Mesothelial cell of epicardium (in vitro differentiated cells): ENCODE measurements at regions not wholly inside any gene's neighbourhood (a gene's known extent, or its start where the extent isn't known, plus 50 kb on each side); places are given as distances from the start of the nearest gene placed in this dataset.

ENCODE experiments used
- DNase-seq, 2 experiments: peaks; one replicate each; pipeline ENCODE4 v3.0.0; 2021; ENCODE audit warnings: low spot score in 2 of 2; ENCODE audit not compliant: unreplicated experiment in 2 of 2
- H3K27ac Mint-ChIP-seq: 2 replicates; pipeline ENCODE4 v1.8.0; 2021; ENCODE audit warnings: mixed read lengths
- H3K27me3 Mint-ChIP-seq: 2 replicates; pipeline ENCODE4 v1.8.0; 2021; ENCODE audit warnings: low read depth, mixed read lengths
- H3K36me3 Mint-ChIP-seq: 2 replicates; pipeline ENCODE4 v1.8.0; 2021; ENCODE audit warnings: mixed read lengths
- H3K4me1 Mint-ChIP-seq: 2 replicates; pipeline ENCODE4 v1.8.0; 2021; ENCODE audit warnings: mixed read lengths
- H3K4me3 Mint-ChIP-seq: 2 replicates; pipeline ENCODE4 v1.8.0; 2021; ENCODE audit warnings: mild to moderate bottlenecking, moderate library complexity, mixed read lengths
- H3K9me3 Mint-ChIP-seq: 2 replicates; pipeline ENCODE4 v1.8.0; 2021; ENCODE audit warnings: mixed read lengths
- CTCF ChIP-seq: fragments of 200-600 bp; sonication (generic); IDR thresholded peaks from one replicate; pipeline ENCODE4 v1.5.0; 2021; ENCODE audit warnings: antibody characterized with exemption; ENCODE audit not compliant: unreplicated experiment

- Mint-ChIP-seq H3K4me3 (no peak overlapping the region), H3K9me3 (peaks cover 6% of the 10 kb centered on the region), H3K36me3 (no peaks in the 10 kb centered on the region), H3K27ac (no peak overlapping the region), H3K27me3 (no peaks in the 10 kb centered on the region), H3K4me1 (no peaks in the 10 kb centered on the region)
- no peak for DNase-seq
- TF ChIP-seq CTCF: no peak
Observed at GRCh38 chr1:194297094-194297493, 1110.7 kb upstream of the B3GALT2 start.

GRCh38 chr1:194296201-194296600 is 1109.8 kb upstream of the B3GALT2 start:
- no peak overlapping the region for H3K27ac Mint-ChIP-seq
- peaks cover 6% of the 10 kb centered on the region for H3K9me3 Mint-ChIP-seq
- no peaks in the 10 kb centered on the region for H3K27me3 Mint-ChIP-seq
- H3K4me3 Mint-ChIP-seq: no peak overlapping the region
- no peaks in the 10 kb centered on the region for H3K4me1 Mint-ChIP-seq
- H3K36me3 Mint-ChIP-seq: no peaks in the 10 kb centered on the region
- DNase-seq: no peak
- TF ChIP-seq CTCF: no peak

- peak; percentile 37 for TF ChIP-seq CTCF
- Mint-ChIP-seq H3K4me3 (no peak overlapping the region), H3K9me3 (peaks cover 6% of the 10 kb centered on the region), H3K36me3 (no peaks in the 10 kb centered on the region), H3K4me1 (no peaks in the 10 kb centered on the region), H3K27me3 (no peaks in the 10 kb centered on the region), H3K27ac (no peak overlapping the region)
- DNase-seq: no peak
Observed at GRCh38 chr1:194295685-194296084, 1109.3 kb upstream of the B3GALT2 start.

- Mint-ChIP-seq H3K36me3 (no peaks in the 10 kb centered on the region), H3K4me3 (no peak overlapping the region), H3K4me1 (no peaks in the 10 kb centered on the region), H3K9me3 (peaks cover 6% of the 10 kb centered on the region), H3K27ac (no peak overlapping the region), H3K27me3 (no peaks in the 10 kb centered on the region)
- no peak for TF ChIP-seq CTCF
- no peak for DNase-seq
Observed at GRCh38 chr1:194293851-194294405, 1107.5 kb upstream of the B3GALT2 start.

- H3K4me1 Mint-ChIP-seq: no peaks in the 10 kb centered on the region
- no peak for DNase-seq
- TF ChIP-seq CTCF: no peak
- H3K4me3 Mint-ChIP-seq: no peak overlapping the region
- H3K27me3 Mint-ChIP-seq: no peaks in the 10 kb centered on the region
- no peaks in the 10 kb centered on the region for H3K36me3 Mint-ChIP-seq
- H3K27ac Mint-ChIP-seq: no peak overlapping the region
- peaks cover 6% of the 10 kb centered on the region for H3K9me3 Mint-ChIP-seq
Observed at GRCh38 chr1:194292966-194293365, 1106.6 kb upstream of the B3GALT2 start.
